Subcutaneous abdominal adipose tissue (tissue), 5 donors: ENCODE measurements at regions not wholly inside any gene's neighbourhood (a gene's known extent, or its start where the extent isn't known, plus 50 kb on each side); places are given as distances from the start of the nearest gene placed in this dataset.

Experiments used
- H3K27ac ChIP-seq: one replicate; pipeline ENCODE4 v1.7.0; 2013; ENCODE audit warnings: low read depth, mild to moderate bottlenecking, inconsistent platforms, low read length, moderate library complexity
- H3K27me3 ChIP-seq, 5 donors: one replicate each; pipeline ENCODE4 v1.7.0; 2013; ENCODE audit warnings: low read length in 5 of 5, inconsistent platforms in 1 of 5; ENCODE audit not compliant: control insufficient read depth in 5 of 5, insufficient read depth in 4 of 5
- H3K36me3 ChIP-seq, 5 donors: one replicate each; pipeline ENCODE4 v1.7.0; 2013; ENCODE audit warnings: low read length in 5 of 5; ENCODE audit not compliant: control insufficient read depth in 5 of 5, insufficient read depth in 5 of 5
- H3K4me1 ChIP-seq, 5 donors: one replicate each; pipeline ENCODE4 v1.7.0; 2013; ENCODE audit warnings: low read length in 5 of 5, mild to moderate bottlenecking in 3 of 5, moderate library complexity in 1 of 5; ENCODE audit not compliant: control insufficient read depth in 5 of 5, insufficient read depth in 5 of 5
- H3K4me3 ChIP-seq, 5 donors: one replicate each; pipeline ENCODE4 v1.7.0; 2013; ENCODE audit warnings: low read length in 5 of 5, low read depth in 1 of 5
- H3K9ac ChIP-seq, 5 donors: one replicate each; pipeline ENCODE4 v1.7.0; 2013; ENCODE audit warnings: low read length in 5 of 5, mild to moderate bottlenecking in 4 of 5, moderate library complexity in 3 of 5
- H3K9me3 ChIP-seq, 5 donors: one replicate each; pipeline ENCODE4 v1.7.0; 2013; ENCODE audit warnings: low read length in 5 of 5; ENCODE audit not compliant: control insufficient read depth in 5 of 5
- donor health status: healthy.
- donor health status: healthy.
- donor health status: healthy.
- donor health status: healthy.
- donor health status: healthy.

GRCh38 chr1:29575826-29576225 lies 339.5 kb downstream of the PTPRU start:
- H3K27ac ChIP-seq: no peak overlapping the region

GRCh38 chr1:29575277-29575676 lies 339.0 kb downstream of the PTPRU start:
- Histone ChIP-seq H3K9ac (no peak overlapping the region), H3K9me3 (no peaks in the 10 kb centered on the region), H3K4me3 (no peak overlapping the region), H3K27me3 (peaks cover 0 to 8% (median 5%) of the 10 kb centered on the region in 5 donors), H3K36me3 (no peaks in the 10 kb centered on the region), H3K4me1 (no peaks in the 10 kb centered on the region), H3K27ac (no peak overlapping the region)

More at GRCh38 chr1:29575826-29576225, 339.5 kb downstream of the PTPRU start:
- Histone ChIP-seq H3K36me3 (no peaks in the 10 kb centered on the region), H3K9me3 (no peaks in the 10 kb centered on the region), H3K4me1 (no peaks in the 10 kb centered on the region), H3K4me3 (no peak overlapping the region), H3K27me3 (peaks cover 0 to 8% (median 5%) of the 10 kb centered on the region in 5 donors), H3K9ac (no peak overlapping the region)

DNA sequence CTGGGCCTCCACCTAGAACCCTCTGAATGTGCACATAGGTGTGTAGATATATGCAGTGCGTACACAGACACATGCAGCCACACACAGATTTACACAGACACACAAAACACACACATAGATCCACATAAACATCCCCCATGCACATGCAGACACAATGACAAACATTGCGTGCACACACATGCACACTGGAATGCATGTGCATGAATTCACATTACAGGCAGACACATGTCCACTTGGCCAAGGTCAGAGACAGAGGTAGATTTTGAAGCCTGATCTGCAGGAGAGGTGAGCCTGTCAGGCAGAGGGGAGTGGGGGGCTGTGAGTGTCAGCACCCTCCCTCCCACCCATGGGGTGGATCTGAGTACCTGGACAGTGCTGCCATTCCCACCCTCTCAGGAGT lies 338.5 kb downstream of the PTPRU start:
- Histone ChIP-seq H3K4me1 (no peaks in the 10 kb centered on the region), H3K4me3 (no peak overlapping the region), H3K36me3 (no peaks in the 10 kb centered on the region), H3K9me3 (no peaks in the 10 kb centered on the region), H3K9ac (no peak overlapping the region), H3K27me3 (peaks cover 0 to 7% (median 4%) of the 10 kb centered on the region in 5 donors), H3K27ac (no peak overlapping the region)

DNA sequence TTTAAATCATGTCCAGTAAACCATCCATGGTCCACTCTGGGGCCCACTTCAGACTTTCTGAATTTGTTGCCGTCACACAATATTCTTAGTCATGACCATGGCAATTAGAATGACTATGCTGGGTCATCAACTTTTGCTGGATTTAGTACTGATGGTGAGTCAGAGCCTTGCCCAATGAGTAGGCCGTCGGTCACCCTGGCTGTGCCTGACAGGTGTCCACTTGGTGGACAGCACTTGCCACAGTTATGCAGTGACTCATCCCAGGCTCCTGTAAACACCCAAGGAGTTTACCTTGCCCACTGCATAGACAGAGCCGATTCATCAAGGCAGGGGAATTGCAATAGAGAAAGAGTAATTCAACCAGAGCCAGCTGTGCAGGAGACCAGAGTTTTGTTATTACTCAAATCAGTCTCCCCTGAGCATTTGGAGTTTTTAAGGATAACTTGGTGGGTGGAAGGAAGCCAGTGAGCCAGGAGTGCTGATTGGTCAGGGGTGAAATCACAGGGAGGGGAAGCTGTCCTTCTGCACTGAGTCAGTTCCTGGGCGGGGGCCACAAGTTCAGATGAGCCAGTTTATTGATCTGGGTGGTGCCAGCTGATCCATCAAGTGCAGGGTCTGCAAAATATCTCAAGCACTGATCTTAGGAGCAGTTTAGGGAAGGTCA lies 333.8 kb downstream of the PTPRU start:
- Histone ChIP-seq H3K27me3 (peaks cover 0 to 3% (median 0%) of the 10 kb centered on the region in 5 donors), H3K9ac (no peak overlapping the region), H3K4me1 (no peaks in the 10 kb centered on the region), H3K4me3 (no peak overlapping the region), H3K27ac (no peak overlapping the region), H3K9me3 (peaks cover 23 to 35% (median 26%) of the 10 kb centered on the region in 5 donors), H3K36me3 (peaks cover 0 to under 1% (median 0%) of the 10 kb centered on the region in 5 donors)

DNA sequence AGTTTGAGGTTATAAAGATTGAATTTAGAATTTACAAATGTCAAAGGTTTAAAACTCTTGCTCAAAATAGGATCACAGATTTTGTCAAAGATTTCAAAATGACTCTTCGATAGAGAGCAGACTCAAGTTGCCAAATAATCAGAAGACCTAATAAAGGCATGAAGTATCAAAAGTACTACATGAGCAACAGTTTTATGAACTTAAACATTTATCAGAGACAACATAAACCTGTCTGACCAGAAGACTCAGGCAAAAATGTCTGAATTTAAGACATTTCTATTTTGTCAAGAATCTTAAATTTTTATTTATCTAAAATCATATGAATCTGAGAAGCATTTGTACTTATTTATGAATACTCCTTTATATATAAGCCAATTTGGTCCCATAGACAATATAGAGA lies 330.9 kb downstream of the PTPRU start:
- peaks cover 0 to 2% (median 0%) of the 10 kb centered on the region in 5 donors for H3K27me3 ChIP-seq

GRCh38 chr1:29565490-29565889 lies 329.2 kb downstream of the PTPRU start:
- Histone ChIP-seq H3K4me3 (peak overlapping the region in 1 of 5 donors; percentile 24), H3K9me3 (peaks cover 23 to 69% (median 53%) of the 10 kb centered on the region in 5 donors), H3K36me3 (peaks cover 0 to 2% (median 0%) of the 10 kb centered on the region in 5 donors), H3K27me3 (no peaks in the 10 kb centered on the region), H3K4me1 (no peaks in the 10 kb centered on the region), H3K9ac (no peak overlapping the region), H3K27ac (no peak overlapping the region)

More for the DNA sequence above, 330.9 kb downstream of the PTPRU start:
- no peak overlapping the region for H3K4me3 ChIP-seq
- no peaks in the 10 kb centered on the region for H3K4me1 ChIP-seq
- H3K36me3 ChIP-seq: peaks cover 0 to 2% (median 0%) of the 10 kb centered on the region in 5 donors
- H3K9ac ChIP-seq: no peak overlapping the region
- peaks cover 23 to 63% (median 51%) of the 10 kb centered on the region in 5 donors for H3K9me3 ChIP-seq
- no peak overlapping the region for H3K27ac ChIP-seq

DNA sequence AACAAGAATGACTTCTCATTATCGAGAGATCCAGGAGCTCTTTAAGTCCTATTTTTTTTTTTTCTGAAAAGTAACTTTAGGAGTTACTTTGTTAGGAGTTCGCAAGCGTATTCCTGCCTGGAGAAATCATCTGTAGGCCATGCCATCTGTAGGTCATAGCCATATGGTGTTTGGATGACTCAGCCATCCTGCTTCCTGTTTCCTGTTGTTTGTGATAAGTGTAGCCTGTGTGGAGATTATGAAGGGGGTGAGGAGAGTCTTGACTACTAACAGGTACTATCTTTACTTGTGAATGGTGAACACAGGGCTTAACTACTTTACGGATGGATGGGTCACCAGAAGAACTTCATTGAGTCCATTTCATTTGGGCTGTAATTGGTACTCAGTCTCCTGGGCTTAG lies 327.2 kb downstream of the PTPRU start:
- H3K4me3 ChIP-seq: no peak overlapping the region
- H3K9ac ChIP-seq: no peak overlapping the region
- no peaks in the 10 kb centered on the region for H3K27me3 ChIP-seq
- H3K4me1 ChIP-seq: no peaks in the 10 kb centered on the region
- no peak overlapping the region for H3K27ac ChIP-seq
- H3K36me3 ChIP-seq: peaks cover 0 to 2% (median 0%) of the 10 kb centered on the region in 5 donors
- peaks cover 23 to 65% (median 49%) of the 10 kb centered on the region in 5 donors for H3K9me3 ChIP-seq

DNA sequence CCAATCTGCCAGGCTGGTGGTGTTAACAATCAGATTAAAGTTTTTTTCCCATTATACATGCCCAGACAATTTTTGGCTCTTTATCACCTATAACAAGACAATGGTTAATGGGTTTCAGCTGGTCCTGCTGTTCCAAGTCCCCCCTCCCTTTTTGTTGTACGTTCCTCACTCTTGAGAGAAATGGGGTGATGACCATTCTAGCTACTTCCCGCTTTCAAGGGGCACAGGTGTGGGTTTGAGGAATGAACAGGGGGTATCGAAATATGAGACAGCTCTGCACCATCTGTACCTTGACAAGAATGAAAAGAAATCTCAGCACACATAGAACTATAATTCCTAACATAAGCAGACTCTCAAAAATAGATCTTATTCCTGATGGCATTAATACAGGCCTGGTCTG lies 326.8 kb downstream of the PTPRU start:
- H3K4me3 ChIP-seq: no peak overlapping the region
- peaks cover 19 to 62% (median 48%) of the 10 kb centered on the region in 5 donors for H3K9me3 ChIP-seq
- no peak overlapping the region for H3K27ac ChIP-seq
- H3K27me3 ChIP-seq: peaks cover 0 to 1% (median 0%) of the 10 kb centered on the region in 5 donors
- H3K4me1 ChIP-seq: no peaks in the 10 kb centered on the region
- peaks cover 0 to 2% (median 0%) of the 10 kb centered on the region in 5 donors for H3K36me3 ChIP-seq
- H3K9ac ChIP-seq: no peak overlapping the region

DNA sequence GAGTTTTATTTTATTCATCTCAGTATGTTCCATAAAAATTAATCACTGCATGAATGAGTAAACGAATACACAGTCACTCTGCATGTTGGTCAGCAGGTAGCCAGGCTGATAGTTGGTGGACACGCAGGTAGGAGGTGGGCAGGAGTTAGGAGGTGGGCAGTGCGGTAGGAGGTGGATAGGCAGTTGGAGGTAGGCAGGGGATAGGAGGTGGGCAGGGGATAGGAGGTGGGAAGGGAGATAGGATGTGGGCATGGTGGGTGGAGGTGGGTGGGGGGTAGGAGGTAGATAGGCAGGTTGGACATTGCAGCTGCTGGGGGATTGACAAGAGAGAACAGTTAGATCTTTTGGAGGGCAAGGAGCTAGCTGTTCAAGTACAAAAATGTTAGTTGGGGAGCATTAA lies 322.7 kb downstream of the PTPRU start:
- Histone ChIP-seq H3K9me3 (peaks cover 0 to 24% (median 18%) of the 10 kb centered on the region in 5 donors), H3K36me3 (no peaks in the 10 kb centered on the region), H3K4me3 (no peak overlapping the region), H3K4me1 (no peaks in the 10 kb centered on the region), H3K27ac (no peak overlapping the region), H3K9ac (no peak overlapping the region), H3K27me3 (peaks cover 0 to 5% (median 0%) of the 10 kb centered on the region in 5 donors)

DNA sequence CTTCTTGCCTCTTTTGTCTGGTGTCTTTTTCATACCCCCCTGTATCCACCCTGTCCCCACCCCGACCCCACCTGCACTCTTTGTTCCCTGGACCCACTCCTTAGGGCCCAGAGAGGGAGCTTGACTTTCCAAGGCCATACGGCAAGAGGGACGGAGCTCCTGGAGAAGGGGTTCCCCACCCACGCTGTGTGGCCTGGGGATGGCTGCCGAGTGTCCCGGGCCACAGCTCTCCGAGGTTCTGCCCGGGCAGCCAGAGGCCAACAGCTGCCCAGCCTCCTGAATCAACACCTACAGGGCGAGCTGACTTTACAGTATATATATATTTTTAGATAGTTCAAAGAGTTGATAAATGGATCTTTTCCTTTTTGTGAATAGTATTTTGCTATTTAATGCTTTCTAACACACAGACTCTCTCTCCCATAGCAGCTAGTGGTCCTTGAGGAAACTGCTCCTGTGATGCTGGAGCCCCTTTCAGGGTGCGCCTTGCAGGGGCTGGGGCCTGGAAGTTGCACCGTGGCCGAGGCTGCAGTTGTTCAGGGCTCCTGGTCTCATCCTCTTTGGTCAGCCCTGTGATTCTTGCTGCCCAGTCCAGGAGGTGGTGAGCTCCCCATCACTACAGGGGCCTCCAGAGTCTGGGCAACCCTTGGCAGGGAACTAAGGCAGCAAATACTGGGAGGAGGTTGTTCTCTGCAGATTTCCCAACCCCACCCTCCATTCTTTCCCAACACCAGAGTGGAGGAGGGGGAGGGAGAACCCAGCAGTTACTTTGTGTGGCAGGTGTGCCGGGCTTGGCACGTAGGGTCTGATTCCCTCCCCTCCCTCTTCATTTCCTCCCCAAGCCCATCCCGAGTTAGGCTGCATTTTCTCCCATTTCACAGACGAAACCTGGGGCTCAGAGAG lies 321.6 kb downstream of the PTPRU start:
- H3K4me1 ChIP-seq: no peaks in the 10 kb centered on the region
- no peak overlapping the region for H3K4me3 ChIP-seq
- no peak overlapping the region for H3K9ac ChIP-seq
- H3K27ac ChIP-seq: no peak overlapping the region
- no peaks in the 10 kb centered on the region for H3K36me3 ChIP-seq
- H3K9me3 ChIP-seq: peaks cover 0 to 13% (median 8%) of the 10 kb centered on the region in 5 donors
- peaks cover 0 to 5% (median 0%) of the 10 kb centered on the region in 5 donors for H3K27me3 ChIP-seq
